Activated CD4-positive, alpha-beta T cell treated with anti-CD3 and anti-CD28 coated beads for 24 hours (primary cell): ENCODE measurements at regions not wholly inside any gene's neighbourhood (a gene's known extent, or its start where the extent isn't known, plus 50 kb on each side); places are given as distances from the start of the nearest gene placed in this dataset.
"Not testable (repeated sequence)": the region's sequence is repeated elsewhere in the genome, so short reads cannot be mapped to it uniquely, and the experiment has no call there.

Experiments used
- DNase-seq, 2 donors: peaks; one replicate each; pipeline ENCODE4 v3.0.0-alpha.2; 2020; ENCODE audit warnings: low read depth in 2 of 2

DNA sequence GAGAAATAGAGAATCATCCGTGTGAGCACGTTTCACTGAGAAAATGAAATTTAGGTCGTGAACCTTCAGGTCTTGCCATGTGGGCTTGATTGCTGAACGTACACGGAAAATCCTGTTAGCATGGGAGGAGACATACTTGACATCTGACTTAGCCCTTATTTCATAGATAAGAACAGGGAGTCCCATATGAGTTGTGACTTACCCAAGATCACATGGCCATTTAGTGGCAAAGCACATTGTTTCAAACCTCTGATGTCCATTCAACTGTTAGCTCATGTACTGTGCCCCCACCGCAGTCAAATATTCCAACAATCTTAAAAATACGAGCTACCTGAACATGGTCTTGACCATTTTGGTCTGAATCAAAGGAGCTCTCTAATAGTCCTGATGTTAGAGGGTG, 411.2 kb upstream of the FZD8 start:
- no peak for DNase-seq

DNA sequence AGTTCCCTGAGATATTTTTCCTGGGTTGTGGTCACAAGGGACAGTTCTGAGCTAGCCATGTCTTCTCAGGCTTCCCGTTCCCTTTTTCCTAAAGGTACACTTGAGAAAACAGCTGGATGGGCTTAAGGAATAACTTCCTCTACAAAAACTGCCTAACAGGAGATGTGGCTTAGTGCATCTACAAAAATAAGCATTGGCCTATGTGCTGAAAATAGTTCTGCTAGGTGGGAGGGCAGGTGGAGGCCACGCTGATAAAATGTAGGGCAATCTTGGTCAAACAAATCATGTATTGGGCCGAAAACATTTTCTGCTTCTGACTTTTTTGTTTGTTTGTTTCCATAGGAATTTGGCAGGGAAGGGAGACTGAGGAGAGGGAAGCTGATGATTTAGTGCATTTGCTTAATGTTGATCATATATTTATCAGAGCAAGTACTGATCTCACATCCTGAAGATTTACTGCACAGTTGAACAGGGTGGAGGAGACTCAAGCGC, 409.4 kb upstream of the FZD8 start:
- no peak for DNase-seq

- DNase-seq, result no peak
These were observed 408.8 kb upstream of the FZD8 start for GRCh38 chr10:36050763-36051499.

GRCh38 chr10:36048780-36049179, 406.7 kb upstream of the FZD8 start:
- DNase-seq, result no peak

GRCh38 chr10:36048236-36048635, 406.1 kb upstream of the FZD8 start:
- DNase-seq, result no peak

DNA sequence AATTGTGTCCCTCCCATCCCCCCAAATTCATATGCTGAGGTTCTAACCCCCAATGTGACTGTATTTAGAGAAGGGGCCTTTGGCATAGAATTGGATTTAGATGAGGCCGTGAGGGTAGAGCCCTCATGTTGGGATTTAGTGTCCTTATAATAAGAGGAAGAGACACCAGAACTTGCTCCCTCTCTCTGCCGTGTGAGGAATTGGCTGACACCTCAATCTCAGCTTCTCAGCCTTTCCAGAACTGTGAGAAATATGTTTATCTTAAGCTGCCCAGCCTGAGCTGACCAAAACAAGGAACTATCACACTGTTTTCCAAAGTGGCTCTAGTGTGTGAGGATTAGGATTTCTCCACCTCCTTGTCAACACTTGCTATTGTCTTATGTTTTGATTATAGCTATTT, 400.0 kb upstream of the FZD8 start:
- no peak for DNase-seq

DNA sequence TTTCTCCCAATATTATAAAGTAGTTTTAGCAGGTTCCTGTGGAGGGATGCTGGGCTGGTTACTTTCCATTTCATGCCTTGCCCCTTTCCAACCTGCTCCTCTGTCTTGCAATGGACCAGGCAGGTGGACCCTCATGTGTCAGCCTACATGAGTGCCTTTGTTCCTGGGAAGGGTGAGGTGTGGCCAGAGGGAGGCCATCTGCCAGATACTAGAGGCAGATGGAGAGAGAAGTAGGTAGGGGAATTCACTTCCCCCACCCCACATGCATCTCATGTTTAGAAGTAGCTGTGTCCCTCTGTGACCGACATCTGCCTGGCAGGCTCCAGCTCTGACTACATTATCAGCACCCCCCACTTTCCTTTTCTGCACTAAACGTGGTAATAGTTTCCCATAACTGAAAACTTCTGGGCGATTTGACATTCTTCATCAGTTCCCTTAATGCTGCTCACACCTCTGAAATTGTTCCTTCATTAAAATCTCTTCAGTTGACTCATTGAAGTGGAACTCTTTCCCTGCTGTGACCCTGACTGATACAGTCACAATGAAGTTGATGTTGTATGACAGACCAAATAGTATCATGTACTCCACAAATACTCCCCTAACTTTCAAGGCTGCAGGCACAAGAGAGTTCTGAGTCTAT, 396.3 kb upstream of the FZD8 start:
- no peak for DNase-seq

GRCh38 chr10:36036137-36036536, 394.0 kb upstream of the FZD8 start:
- DNase-seq, result no peak

DNA sequence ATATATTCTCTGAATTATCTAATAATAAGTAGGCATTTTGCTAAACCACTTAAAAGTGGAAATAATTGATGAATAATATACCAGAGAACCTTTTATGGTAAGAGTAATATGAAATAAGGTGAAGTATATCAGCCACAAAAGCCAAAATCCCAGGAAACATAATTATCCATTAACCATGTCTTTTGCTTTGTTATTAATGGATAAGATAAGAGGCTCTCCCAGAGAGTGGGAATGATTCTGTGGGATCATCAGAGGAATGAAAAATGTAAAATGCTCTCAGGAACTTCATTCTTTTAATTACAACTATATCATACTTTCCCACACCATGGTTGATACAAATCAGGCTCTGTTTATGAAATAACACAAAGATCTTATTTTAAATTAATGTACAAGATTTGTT, 391.7 kb upstream of the FZD8 start:
- DNase-seq, result no peak

DNA sequence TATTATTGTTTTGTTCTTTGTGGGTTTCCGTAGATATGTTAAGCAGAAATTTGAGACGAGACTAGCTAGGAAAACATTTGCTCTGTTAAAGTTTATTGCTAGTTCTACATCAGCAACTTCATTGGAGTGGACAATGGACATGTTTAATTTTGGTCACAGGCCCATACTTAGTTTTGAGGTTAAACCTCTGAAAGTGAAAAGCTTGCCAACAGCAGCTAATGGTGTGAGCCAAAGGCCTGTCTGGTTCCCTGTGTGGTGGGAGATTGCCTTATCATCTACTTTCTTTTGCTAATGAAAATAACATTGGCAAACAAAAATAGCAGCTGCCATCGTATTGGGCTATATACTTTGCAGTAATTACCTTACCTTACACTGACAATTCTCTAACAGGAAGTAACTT, 388.4 kb upstream of the FZD8 start:
- DNase-seq, result no peak

GRCh38 chr10:36026656-36027390, 384.7 kb upstream of the FZD8 start:
- no peak for DNase-seq

DNA sequence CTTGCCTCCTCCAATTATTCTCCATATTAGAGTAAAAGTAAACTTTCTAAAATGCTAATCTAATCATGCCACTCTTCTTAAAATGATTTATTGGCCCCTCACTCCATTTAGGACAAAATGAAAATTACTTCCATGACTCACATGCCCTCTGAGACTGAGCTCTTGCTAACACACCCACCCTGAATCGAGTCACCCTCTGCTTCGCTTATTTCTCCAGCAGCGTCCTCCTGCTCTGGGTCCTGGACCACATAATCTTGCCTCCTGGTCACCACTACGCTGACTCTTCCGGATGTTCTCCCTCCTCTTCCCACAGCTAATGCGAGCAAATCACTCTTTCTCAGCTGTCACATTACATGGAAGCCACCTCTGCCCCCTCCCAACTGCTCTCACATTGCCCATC, 384.0 kb upstream of the FZD8 start:
- no peak for DNase-seq

GRCh38 chr10:36023939-36024338, 381.8 kb upstream of the FZD8 start:
- DNase-seq, result no peak

DNA sequence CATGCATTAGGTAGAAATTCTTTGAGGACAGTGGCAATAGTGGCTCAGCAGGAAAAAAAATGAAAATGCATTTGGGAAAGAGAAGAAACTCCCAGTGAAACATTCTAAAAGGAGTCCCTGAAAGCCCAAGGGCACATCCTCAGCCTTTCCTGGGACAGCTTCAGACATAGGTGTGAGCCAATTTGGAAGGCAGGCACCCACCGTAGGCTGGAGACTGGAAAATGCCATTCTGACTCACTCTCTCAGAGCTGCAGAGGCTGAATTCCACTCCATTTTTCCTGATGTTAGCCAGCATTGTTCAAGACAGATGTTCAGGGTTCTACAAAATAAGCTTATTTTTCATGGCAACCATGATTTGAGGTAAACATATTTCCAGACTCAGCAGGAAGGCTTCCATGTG, 379.0 kb upstream of the FZD8 start:
- DNase-seq, result no peak

DNA sequence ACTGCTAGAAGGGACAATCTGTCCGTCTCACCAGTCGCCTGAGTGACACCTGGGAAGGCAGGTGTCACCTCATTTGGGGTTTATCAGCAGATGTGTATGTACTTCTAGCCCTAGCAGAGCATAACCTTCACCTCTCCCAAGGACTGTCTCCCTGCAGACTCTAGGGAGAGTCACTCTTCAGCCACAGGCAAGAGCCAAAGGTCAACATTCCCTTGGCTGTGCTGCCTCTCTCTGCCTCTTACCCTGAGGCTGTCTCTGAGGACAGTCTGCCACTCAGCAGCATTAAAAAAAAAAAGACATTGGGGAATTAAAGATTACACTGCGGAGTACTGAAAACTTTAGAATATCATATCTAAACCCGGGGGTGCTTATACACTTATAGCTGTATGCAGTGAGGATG, 377.7 kb upstream of the FZD8 start:
- DNase-seq, result no peak

GRCh38 chr10:36018996-36019395, 376.9 kb upstream of the FZD8 start:
- DNase-seq, result no peak

- DNase-seq, result no peak
These were observed 375.0 kb upstream of the FZD8 start for GRCh38 chr10:36017137-36017536.

DNA sequence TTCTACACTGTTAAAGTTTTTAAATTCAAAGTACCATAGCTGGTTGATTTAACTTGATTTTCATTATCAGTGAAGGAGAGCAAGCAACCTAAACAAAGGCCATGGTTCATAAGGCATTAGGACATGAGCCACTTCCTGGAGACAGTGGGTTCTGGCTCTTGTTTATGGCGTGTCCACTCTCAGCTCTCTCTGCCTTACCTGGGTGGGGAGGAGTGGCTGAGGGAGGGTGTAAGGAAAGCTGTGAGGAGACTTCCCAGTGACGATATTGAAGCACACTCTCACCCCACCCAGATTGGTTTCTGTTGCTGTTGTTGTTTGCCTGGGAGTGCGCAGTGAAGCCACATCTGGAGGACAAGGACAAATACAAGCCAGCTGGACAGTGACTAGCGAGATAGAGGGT, 365.3 kb upstream of the FZD8 start:
- DNase-seq, result no peak

DNA sequence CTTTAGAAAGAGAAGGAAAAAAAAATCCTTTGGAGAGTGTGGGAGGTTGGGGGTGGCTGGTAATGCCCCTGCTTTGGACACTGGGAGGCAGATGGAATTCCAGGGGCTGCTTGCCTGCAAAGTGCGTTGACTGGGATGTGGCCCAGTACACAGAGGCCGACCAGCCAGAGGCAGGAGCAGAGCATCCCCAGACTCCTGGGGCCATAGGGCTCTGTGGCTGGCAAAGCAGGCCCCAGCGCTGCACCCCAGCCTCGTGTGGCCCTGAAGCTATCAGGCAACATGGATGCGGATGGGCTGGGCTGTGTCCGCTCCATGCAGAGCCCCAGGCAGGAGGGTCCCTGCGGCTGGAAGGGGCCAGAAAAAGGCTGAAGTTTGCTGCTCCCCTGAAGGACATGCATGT, 361.6 kb upstream of the FZD8 start:
- no peak for DNase-seq

GRCh38 chr10:36003031-36003600, 361.0 kb upstream of the FZD8 start:
- no peak for DNase-seq

GRCh38 chr10:36002445-36002844, 360.3 kb upstream of the FZD8 start:
- DNase-seq, result no peak

DNA sequence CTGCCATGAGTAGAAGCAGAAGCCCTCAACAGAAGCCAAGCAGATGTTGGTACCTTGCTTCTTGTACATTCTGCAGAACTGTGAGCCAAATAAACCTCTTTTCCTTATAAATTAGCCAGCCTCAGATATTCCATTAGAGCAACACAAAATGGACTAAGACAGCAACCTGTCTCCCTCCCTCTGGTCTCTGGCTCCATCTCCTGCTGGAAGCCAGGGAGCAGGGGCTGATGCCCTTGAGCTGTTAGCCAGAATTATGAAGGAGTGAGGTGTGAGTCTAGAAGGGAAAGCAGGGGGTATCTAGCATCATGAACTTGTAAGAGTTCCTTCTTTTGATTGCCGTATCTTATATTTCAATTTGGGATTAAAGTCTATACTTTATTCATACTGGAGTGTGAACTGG, 358.7 kb upstream of the FZD8 start:
- DNase-seq, result not testable (repeated sequence)

- DNase-seq, result no peak
These were observed 355.9 kb upstream of the FZD8 start for GRCh38 chr10:35998026-35998425.
